Liver (tissue), 8 donors: ENCODE measurements at regions not wholly inside any gene's neighbourhood (a gene's known extent, or its start where the extent isn't known, plus 50 kb on each side); places are given as distances from the start of the nearest gene placed in this dataset.

Experiments
- DNase-seq: peaks from one replicate; pipeline ENCODE4 v3.0.0-alpha.2; 2017; ENCODE audit warnings: low spot score
- H3K27ac ChIP-seq, 2 donors: one replicate each; pipeline ENCODE4 v1.7.0; 2013; ENCODE audit warnings: inconsistent platforms in 2 of 2, low read length in 2 of 2, control low read depth in 1 of 2, low read depth in 1 of 2, mild to moderate bottlenecking in 1 of 2
- H3K27me3 ChIP-seq, 4 donors: one replicate each; pipeline versions ENCODE4 v1.6.1 to v1.7.0; 2013; ENCODE audit warnings: low read length in 3 of 4, inconsistent platforms in 1 of 4, mild to moderate bottlenecking in 1 of 4, moderate library complexity in 1 of 4; ENCODE audit not compliant: control insufficient read depth in 4 of 4, insufficient read depth in 4 of 4
- H3K36me3 ChIP-seq, 4 donors: one replicate each; pipeline versions ENCODE4 v1.6.1 to v1.7.0; 2013; ENCODE audit warnings: low read length in 3 of 4, mild to moderate bottlenecking in 3 of 4, low read depth in 1 of 4, moderate library complexity in 1 of 4; ENCODE audit not compliant: control insufficient read depth in 4 of 4, insufficient read depth in 3 of 4
- H3K4me1 ChIP-seq, 4 donors: one replicate each; pipeline versions ENCODE4 v1.6.1 to v1.7.0; 2013; ENCODE audit warnings: low read length in 3 of 4, mild to moderate bottlenecking in 3 of 4, moderate library complexity in 1 of 4; ENCODE audit not compliant: control insufficient read depth in 4 of 4, insufficient read depth in 4 of 4
- H3K4me3 ChIP-seq, 3 donors: one replicate each; pipeline versions ENCODE4 v1.6.1 to v1.7.0; 2013; ENCODE audit warnings: low read length in 3 of 3, control low read depth in 1 of 3, low read depth in 1 of 3, mild to moderate bottlenecking in 1 of 3
- H3K9ac ChIP-seq, 2 donors: one replicate each; pipeline ENCODE4 v1.7.0; 2013; ENCODE audit warnings: low read length in 2 of 2, mild to moderate bottlenecking in 2 of 2, moderate library complexity in 2 of 2, control low read depth in 1 of 2, low read depth in 1 of 2
- H3K9me3 ChIP-seq, 4 donors: one replicate each; pipeline versions ENCODE4 v1.6.1 to v1.7.0; 2013; ENCODE audit warnings: low read length in 3 of 4; ENCODE audit not compliant: control insufficient read depth in 4 of 4
- EGR1 ChIP-seq, 2 donors: IDR thresholded peaks; 2 replicates each; pipeline ENCODE4 v1.6.1; 2016 to 2018; ENCODE audit warnings: antibody characterized with exemption in 2 of 2, low read depth in 2 of 2
- FOXA1 ChIP-seq: IDR thresholded peaks from 2 replicates; pipeline ENCODE4 v1.6.1; 2016; ENCODE audit warnings: antibody characterized with exemption
- FOXA2 ChIP-seq: IDR thresholded peaks from 2 replicates; pipeline ENCODE4 v1.6.1; 2016; ENCODE audit warnings: antibody characterized with exemption
- GABPA ChIP-seq, 2 donors: IDR thresholded peaks in 1 of 2; conservative IDR thresholded peaks in 1 of 2; 2 replicates each; pipeline ENCODE4 v1.6.1; 2016; ENCODE audit warnings: antibody characterized with exemption in 2 of 2, mild to moderate bottlenecking in 1 of 2, moderate library complexity in 1 of 2
- HNF4A ChIP-seq, 2 donors: conservative IDR thresholded peaks; 2 replicates each; pipeline ENCODE4 v1.6.1; 2016; ENCODE audit warnings: antibody characterized with exemption in 2 of 2, mild to moderate bottlenecking in 2 of 2
- HNF4G ChIP-seq: IDR thresholded peaks from 2 replicates; pipeline ENCODE4 v1.6.1; 2016; ENCODE audit warnings: antibody characterized with exemption
- JUND ChIP-seq, 2 donors: IDR thresholded peaks; 2 replicates each; pipeline ENCODE4 v1.6.1; 2016; ENCODE audit warnings: antibody characterized with exemption in 2 of 2
- NR2F2 ChIP-seq: IDR thresholded peaks from 2 replicates; pipeline ENCODE4 v1.6.1; 2016; ENCODE audit warnings: antibody characterized with exemption
- RAD21 ChIP-seq, 2 donors: IDR thresholded peaks; 2 replicates each; pipeline ENCODE4 v1.6.1; 2016; ENCODE audit warnings: antibody characterized with exemption in 2 of 2, mild to moderate bottlenecking in 2 of 2
- RXRA ChIP-seq, 2 donors: IDR thresholded peaks; 2 replicates each; pipeline ENCODE4 v1.6.1; 2017 to 2018; ENCODE audit warnings: antibody characterized with exemption in 2 of 2, mild to moderate bottlenecking in 1 of 2
- SP1 ChIP-seq: IDR thresholded peaks from 2 replicates; pipeline ENCODE4 v1.6.1; 2018; ENCODE audit warnings: antibody characterized with exemption, mild to moderate bottlenecking
- TAF1 ChIP-seq: conservative IDR thresholded peaks from 2 replicates; pipeline ENCODE4 v1.6.1; 2016; ENCODE audit warnings: antibody characterized with exemption, mild to moderate bottlenecking
- YY1 ChIP-seq: IDR thresholded peaks from 2 replicates; pipeline ENCODE4 v1.6.1; 2016; ENCODE audit warnings: antibody characterized with exemption, mild to moderate bottlenecking
- WGBS: extraction: QIAGEN DNeasy Blood & Tissue Kit; methylation state at CpG from one replicate; pipeline ENCODE4 v1.1.7; 2013; 5-methylcytosine and 5-hydroxymethylcytosine counted together
- TF ChIP-seq, protein P1 (sequence below): IDR thresholded peaks from 2 replicates; pipeline ENCODE4 v1.6.1; 2016; ENCODE audit warnings: antibody characterized with exemption
- TF ChIP-seq, protein P2 (sequence below): IDR thresholded peaks from 2 replicates; pipeline ENCODE4 v1.6.1; 2016; ENCODE audit warnings: antibody characterized with exemption
- TF ChIP-seq, protein P3 (sequence below): IDR thresholded peaks from 2 replicates; pipeline ENCODE4 v1.6.1; 2016; ENCODE audit warnings: antibody characterized with exemption, mild to moderate bottlenecking
- TF ChIP-seq, protein P4 (sequence below): IDR thresholded peaks from 2 replicates; pipeline ENCODE4 v1.6.1; 2016; ENCODE audit warnings: antibody characterized with exemption
- TF ChIP-seq, protein P5 (sequence below): fragments of 150-350 bp; IDR thresholded peaks from 2 replicates; pipeline ENCODE4 v1.5.1; 2017; ENCODE audit warnings: improper control_type of control experiment, low read depth, low read length; ENCODE audit not compliant: missing input control
- donor health status: healthy.
- donor health status: healthy.
- donor health status: healthy.
- donor health status: healthy.
- donor health status: healthy.

DNA sequence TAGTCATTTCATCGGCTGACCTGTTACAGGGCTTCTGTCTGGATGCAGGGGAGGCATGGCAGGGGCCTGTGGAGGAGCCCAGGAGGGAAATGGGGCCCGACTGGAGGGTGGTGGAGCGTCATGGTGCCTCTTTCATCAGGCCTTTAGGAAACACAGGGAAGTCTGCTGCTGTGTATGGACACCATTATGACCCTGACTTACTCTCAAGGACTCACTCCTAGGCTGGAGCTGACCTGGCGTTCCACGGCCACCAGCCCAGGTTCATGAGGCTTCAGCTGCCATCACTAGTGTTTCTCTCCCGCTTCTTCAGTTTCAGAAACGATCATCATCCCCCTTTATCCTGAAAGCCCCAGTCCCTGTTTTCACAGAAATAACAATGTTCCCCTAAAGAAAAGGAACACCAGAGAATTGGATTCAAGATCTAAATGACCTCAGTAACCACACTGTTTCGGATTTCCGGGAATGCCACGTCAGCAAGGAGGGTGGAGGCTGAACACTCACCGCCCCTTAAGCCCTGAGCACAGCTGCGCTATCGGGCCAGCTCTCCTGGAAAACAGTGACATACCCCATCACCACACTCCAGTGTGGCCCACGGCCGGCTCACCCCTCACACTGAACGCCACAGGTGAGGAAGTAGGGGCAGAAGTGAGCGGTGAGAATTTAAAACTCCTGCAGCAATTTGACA is 67.6 kb downstream of the SOX1 start:
- Histone ChIP-seq H3K9me3 (no peaks in the 10 kb centered on the region), H3K4me3 (no peak overlapping the region), H3K27ac (no peak overlapping the region), H3K27me3 (peaks cover 0 to 4% (median 0%) of the 10 kb centered on the region in 4 donors), H3K9ac (no peak overlapping the region), H3K36me3 (no peaks in the 10 kb centered on the region), H3K4me1 (no peaks in the 10 kb centered on the region)
- WGBS = 83% methylated on average over 17 of the region's 17 CpGs
- DNase-seq = peak; percentile 10
- no peak for TF ChIP-seq FOXA1
- TF ChIP-seq, protein P1, sequence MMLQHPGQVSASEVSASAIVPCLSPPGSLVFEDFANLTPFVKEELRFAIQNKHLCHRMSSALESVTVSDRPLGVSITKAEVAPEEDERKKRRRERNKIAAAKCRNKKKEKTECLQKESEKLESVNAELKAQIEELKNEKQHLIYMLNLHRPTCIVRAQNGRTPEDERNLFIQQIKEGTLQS = no peak
- no peak for TF ChIP-seq RXRA (IDR thresholded peaks at IDR 0.05)
- TF ChIP-seq, protein P2, sequence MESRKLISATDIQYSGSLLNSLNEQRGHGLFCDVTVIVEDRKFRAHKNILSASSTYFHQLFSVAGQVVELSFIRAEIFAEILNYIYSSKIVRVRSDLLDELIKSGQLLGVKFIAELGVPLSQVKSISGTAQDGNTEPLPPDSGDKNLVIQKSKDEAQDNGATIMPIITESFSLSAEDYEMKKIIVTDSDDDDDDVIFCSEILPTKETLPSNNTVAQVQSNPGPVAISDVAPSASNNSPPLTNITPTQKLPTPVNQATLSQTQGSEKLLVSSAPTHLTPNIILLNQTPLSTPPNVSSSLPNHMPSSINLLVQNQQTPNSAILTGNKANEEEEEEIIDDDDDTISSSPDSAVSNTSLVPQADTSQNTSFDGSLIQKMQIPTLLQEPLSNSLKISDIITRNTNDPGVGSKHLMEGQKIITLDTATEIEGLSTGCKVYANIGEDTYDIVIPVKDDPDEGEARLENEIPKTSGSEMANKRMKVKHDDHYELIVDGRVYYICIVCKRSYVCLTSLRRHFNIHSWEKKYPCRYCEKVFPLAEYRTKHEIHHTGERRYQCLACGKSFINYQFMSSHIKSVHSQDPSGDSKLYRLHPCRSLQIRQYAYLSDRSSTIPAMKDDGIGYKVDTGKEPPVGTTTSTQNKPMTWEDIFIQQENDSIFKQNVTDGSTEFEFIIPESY = no peak
- no peak for TF ChIP-seq RAD21 (IDR thresholded peaks at IDR 0.05)
- TF ChIP-seq GABPA (IDR thresholded peaks at IDR 0.05 in 1 of 2, conservative IDR thresholded peaks at IDR 0.05 in 1 of 2) = no peak
- no peak for TF ChIP-seq HNF4G
- no peak for TF ChIP-seq NR2F2
- TF ChIP-seq, protein P3, sequence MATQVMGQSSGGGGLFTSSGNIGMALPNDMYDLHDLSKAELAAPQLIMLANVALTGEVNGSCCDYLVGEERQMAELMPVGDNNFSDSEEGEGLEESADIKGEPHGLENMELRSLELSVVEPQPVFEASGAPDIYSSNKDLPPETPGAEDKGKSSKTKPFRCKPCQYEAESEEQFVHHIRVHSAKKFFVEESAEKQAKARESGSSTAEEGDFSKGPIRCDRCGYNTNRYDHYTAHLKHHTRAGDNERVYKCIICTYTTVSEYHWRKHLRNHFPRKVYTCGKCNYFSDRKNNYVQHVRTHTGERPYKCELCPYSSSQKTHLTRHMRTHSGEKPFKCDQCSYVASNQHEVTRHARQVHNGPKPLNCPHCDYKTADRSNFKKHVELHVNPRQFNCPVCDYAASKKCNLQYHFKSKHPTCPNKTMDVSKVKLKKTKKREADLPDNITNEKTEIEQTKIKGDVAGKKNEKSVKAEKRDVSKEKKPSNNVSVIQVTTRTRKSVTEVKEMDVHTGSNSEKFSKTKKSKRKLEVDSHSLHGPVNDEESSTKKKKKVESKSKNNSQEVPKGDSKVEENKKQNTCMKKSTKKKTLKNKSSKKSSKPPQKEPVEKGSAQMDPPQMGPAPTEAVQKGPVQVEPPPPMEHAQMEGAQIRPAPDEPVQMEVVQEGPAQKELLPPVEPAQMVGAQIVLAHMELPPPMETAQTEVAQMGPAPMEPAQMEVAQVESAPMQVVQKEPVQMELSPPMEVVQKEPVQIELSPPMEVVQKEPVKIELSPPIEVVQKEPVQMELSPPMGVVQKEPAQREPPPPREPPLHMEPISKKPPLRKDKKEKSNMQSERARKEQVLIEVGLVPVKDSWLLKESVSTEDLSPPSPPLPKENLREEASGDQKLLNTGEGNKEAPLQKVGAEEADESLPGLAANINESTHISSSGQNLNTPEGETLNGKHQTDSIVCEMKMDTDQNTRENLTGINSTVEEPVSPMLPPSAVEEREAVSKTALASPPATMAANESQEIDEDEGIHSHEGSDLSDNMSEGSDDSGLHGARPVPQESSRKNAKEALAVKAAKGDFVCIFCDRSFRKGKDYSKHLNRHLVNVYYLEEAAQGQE = no peak
- TF ChIP-seq JUND (IDR thresholded peaks at IDR 0.05) = no peak
- TF ChIP-seq YY1 = no peak
- no peak for TF ChIP-seq EGR1 (IDR thresholded peaks at IDR 0.05; ENCODE audit: low read depth in 2 of 2)
- TF ChIP-seq FOXA2 = no peak
- TF ChIP-seq TAF1 = no peak
- no peak for TF ChIP-seq SP1
- TF ChIP-seq, protein P4, sequence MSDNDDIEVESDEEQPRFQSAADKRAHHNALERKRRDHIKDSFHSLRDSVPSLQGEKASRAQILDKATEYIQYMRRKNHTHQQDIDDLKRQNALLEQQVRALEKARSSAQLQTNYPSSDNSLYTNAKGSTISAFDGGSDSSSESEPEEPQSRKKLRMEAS = no peak
- TF ChIP-seq, protein P5, sequence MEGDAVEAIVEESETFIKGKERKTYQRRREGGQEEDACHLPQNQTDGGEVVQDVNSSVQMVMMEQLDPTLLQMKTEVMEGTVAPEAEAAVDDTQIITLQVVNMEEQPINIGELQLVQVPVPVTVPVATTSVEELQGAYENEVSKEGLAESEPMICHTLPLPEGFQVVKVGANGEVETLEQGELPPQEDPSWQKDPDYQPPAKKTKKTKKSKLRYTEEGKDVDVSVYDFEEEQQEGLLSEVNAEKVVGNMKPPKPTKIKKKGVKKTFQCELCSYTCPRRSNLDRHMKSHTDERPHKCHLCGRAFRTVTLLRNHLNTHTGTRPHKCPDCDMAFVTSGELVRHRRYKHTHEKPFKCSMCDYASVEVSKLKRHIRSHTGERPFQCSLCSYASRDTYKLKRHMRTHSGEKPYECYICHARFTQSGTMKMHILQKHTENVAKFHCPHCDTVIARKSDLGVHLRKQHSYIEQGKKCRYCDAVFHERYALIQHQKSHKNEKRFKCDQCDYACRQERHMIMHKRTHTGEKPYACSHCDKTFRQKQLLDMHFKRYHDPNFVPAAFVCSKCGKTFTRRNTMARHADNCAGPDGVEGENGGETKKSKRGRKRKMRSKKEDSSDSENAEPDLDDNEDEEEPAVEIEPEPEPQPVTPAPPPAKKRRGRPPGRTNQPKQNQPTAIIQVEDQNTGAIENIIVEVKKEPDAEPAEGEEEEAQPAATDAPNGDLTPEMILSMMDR = no peak
- TF ChIP-seq HNF4A (conservative IDR thresholded peaks at IDR 0.05) = no peak
